Neural cell (in vitro differentiated cells): ENCODE measurements at regions not wholly inside any gene's neighbourhood (a gene's known extent, or its start where the extent isn't known, plus 50 kb on each side); places are given as distances from the start of the nearest gene placed in this dataset.

Source experiments
- EP300 ChIP-seq: fragments of 450-650 bp; conservative IDR thresholded peaks from 2 replicates; pipeline ENCODE4 v1.6.1; 2014; ENCODE audit warnings: antibody characterized with exemption, mild to moderate bottlenecking, moderate library complexity; ENCODE audit not compliant: poor library complexity, severe bottlenecking
- EZH2 ChIP-seq: fragments of 200-600, 300-800 bp; shearing (Covaris generic), sonication (generic); IDR thresholded peaks from 2 replicates; pipeline ENCODE4 v1.6.1; 2014; ENCODE audit warnings: antibody characterized with exemption, low read length, borderline replicate concordance, mild to moderate bottlenecking; ENCODE audit not compliant: insufficient read depth, poor library complexity, severe bottlenecking
- MXI1 ChIP-seq: fragments of 450-650 bp; conservative IDR thresholded peaks from 2 replicates; pipeline ENCODE4 v1.6.1; 2014; ENCODE audit warnings: antibody characterized with exemption, mild to moderate bottlenecking; ENCODE audit not compliant: poor library complexity, severe bottlenecking
- RAD21 ChIP-seq: fragments of 450-650 bp; conservative IDR thresholded peaks from 2 replicates; pipeline ENCODE4 v1.6.1; 2014; ENCODE audit warnings: antibody characterized with exemption, mild to moderate bottlenecking, moderate library complexity
- SMC3 ChIP-seq: fragments of 450-650 bp; conservative IDR thresholded peaks from 2 replicates; pipeline ENCODE4 v1.6.1; 2014; ENCODE audit warnings: antibody characterized with exemption, mild to moderate bottlenecking, moderate library complexity; ENCODE audit not compliant: poor library complexity
- TAF1 ChIP-seq: IDR thresholded peaks from 2 replicates; pipeline ENCODE4 v1.6.1; 2012; ENCODE audit warnings: low read depth
- TF ChIP-seq, protein P1 (sequence below): fragments of 450-650 bp; IDR thresholded peaks from 2 replicates; pipeline ENCODE4 v1.5.1; 2014; ENCODE audit warnings: antibody characterized with exemption, mild to moderate bottlenecking, moderate library complexity; ENCODE audit not compliant: poor library complexity, severe bottlenecking

DNA sequence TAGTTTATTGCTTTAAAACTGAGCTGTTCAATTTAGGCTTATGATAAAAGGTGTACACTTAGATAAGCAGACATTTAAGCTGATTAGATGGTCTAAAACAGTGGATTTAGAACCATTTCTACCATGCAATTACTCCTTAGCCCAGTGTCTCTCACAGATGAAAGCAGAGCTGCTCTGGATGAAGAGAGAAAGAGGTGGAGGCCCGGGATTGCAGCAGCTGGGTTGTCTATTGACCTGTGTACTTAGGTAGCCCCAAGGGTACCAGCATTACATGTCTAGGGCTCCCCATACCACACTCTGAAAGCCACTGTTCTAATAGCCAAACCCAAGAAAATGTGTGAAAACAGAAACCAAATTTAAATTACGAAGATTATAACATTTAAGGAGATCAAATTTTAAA lies 86.0 kb upstream of the GIMD1 start:
- TF ChIP-seq EP300 = no peak
- no peak for TF ChIP-seq SMC3
- TF ChIP-seq, protein P1, sequence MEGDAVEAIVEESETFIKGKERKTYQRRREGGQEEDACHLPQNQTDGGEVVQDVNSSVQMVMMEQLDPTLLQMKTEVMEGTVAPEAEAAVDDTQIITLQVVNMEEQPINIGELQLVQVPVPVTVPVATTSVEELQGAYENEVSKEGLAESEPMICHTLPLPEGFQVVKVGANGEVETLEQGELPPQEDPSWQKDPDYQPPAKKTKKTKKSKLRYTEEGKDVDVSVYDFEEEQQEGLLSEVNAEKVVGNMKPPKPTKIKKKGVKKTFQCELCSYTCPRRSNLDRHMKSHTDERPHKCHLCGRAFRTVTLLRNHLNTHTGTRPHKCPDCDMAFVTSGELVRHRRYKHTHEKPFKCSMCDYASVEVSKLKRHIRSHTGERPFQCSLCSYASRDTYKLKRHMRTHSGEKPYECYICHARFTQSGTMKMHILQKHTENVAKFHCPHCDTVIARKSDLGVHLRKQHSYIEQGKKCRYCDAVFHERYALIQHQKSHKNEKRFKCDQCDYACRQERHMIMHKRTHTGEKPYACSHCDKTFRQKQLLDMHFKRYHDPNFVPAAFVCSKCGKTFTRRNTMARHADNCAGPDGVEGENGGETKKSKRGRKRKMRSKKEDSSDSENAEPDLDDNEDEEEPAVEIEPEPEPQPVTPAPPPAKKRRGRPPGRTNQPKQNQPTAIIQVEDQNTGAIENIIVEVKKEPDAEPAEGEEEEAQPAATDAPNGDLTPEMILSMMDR = no peak
- TF ChIP-seq EZH2 = no peak
- no peak for TF ChIP-seq RAD21
- TF ChIP-seq TAF1 = no peak
- TF ChIP-seq MXI1 = no peak
